GM18511 (cell line): ENCODE measurements at regions not wholly inside any gene's neighbourhood (a gene's known extent, or its start where the extent isn't known, plus 50 kb on each side); places are given as distances from the start of the nearest gene placed in this dataset.
"Not testable (repeated sequence)": the region's sequence is repeated elsewhere in the genome, so short reads cannot be mapped to it uniquely, and the experiment has no call there.

Experiments used
- ATAC-seq: cut with Tn5 transposase; IDR thresholded peaks from one replicate; pipeline ENCODE4 v1.9.1; 2021; ENCODE audit warnings: mild to moderate bottlenecking, moderate library complexity; ENCODE audit not compliant: unreplicated experiment

GRCh38 chr10:53440601-53441000, 668.0 kb upstream of the MBL2 start:
- no peak for ATAC-seq

- ATAC-seq, result not testable (repeated sequence)
These were observed 666.5 kb upstream of the MBL2 start for GRCh38 chr10:53439075-53439474.

- ATAC-seq, result no peak
These were observed 661.8 kb upstream of the MBL2 start for GRCh38 chr10:53434413-53434812.

- ATAC-seq, result no peak
These were observed 659.5 kb upstream of the MBL2 start for GRCh38 chr10:53432035-53432434.

- no peak for ATAC-seq
These were observed 658.4 kb upstream of the MBL2 start for GRCh38 chr10:53430974-53431373.

- ATAC-seq, result no peak
These were observed 657.7 kb upstream of the MBL2 start for GRCh38 chr10:53430127-53430891.

- ATAC-seq, result no peak
These were observed 649.8 kb upstream of the MBL2 start for GRCh38 chr10:53422223-53422888.

GRCh38 chr10:53412651-53413050, 640.1 kb upstream of the MBL2 start:
- no peak for ATAC-seq

GRCh38 chr10:53406532-53406931, 633.9 kb upstream of the MBL2 start:
- ATAC-seq, result no peak

- ATAC-seq, result no peak
These were observed 631.1 kb upstream of the MBL2 start for GRCh38 chr10:53403688-53404087.

- no peak for ATAC-seq
These were observed 630.0 kb upstream of the MBL2 start for GRCh38 chr10:53402594-53402993.

- ATAC-seq, result no peak
These were observed 629.0 kb upstream of the MBL2 start for GRCh38 chr10:53401536-53401935.

- no peak for ATAC-seq
These were observed 624.3 kb upstream of the MBL2 start for GRCh38 chr10:53396876-53397275.

- no peak for ATAC-seq
These were observed 622.9 kb upstream of the MBL2 start for GRCh38 chr10:53395449-53395848.

GRCh38 chr10:53387562-53387961, 615.0 kb upstream of the MBL2 start:
- ATAC-seq, result no peak

- no peak for ATAC-seq
These were observed 610.0 kb upstream of the MBL2 start for GRCh38 chr10:53382543-53382942.

GRCh38 chr10:53379956-53380355, 607.4 kb upstream of the MBL2 start:
- ATAC-seq, result no peak

GRCh38 chr10:53370347-53370746, 597.8 kb upstream of the MBL2 start:
- no peak for ATAC-seq

- ATAC-seq, result no peak
These were observed 589.4 kb upstream of the MBL2 start for GRCh38 chr10:53361936-53362335.

GRCh38 chr10:53361281-53361680, 588.7 kb upstream of the MBL2 start:
- no peak for ATAC-seq

GRCh38 chr10:53358978-53359377, 586.4 kb upstream of the MBL2 start:
- ATAC-seq, result not testable (repeated sequence)

- ATAC-seq, result no peak
These were observed 586.0 kb upstream of the MBL2 start for GRCh38 chr10:53358536-53358935.

GRCh38 chr10:53357587-53357986, 585.0 kb upstream of the MBL2 start:
- ATAC-seq, result no peak
